Dermis blood vessel endothelial cell (primary cell): ENCODE measurements at regions not wholly inside any gene's neighbourhood (a gene's known extent, or its start where the extent isn't known, plus 50 kb on each side); places are given as distances from the start of the nearest gene placed in this dataset.

Experiments used
- DNase-seq: peaks from one replicate; pipeline ENCODE4 v3.0.0; 2010

GRCh38 chr1:56310945-56311344 lies 268.4 kb downstream of the PLPP3 start:
- DNase-seq: no peak

GRCh38 chr1:56309065-56309464 lies 270.3 kb downstream of the PLPP3 start:
- no peak for DNase-seq

- DNase-seq: no peak
Observed at GRCh38 chr1:56304975-56305374, 274.4 kb downstream of the PLPP3 start.

GRCh38 chr1:56303805-56304204 lies 275.6 kb downstream of the PLPP3 start:
- DNase-seq: no peak

GRCh38 chr1:56302878-56303277 lies 276.5 kb downstream of the PLPP3 start:
- no peak for DNase-seq

GRCh38 chr1:56301791-56302190 lies 277.6 kb downstream of the PLPP3 start:
- DNase-seq: peak; percentile 81

DNA sequence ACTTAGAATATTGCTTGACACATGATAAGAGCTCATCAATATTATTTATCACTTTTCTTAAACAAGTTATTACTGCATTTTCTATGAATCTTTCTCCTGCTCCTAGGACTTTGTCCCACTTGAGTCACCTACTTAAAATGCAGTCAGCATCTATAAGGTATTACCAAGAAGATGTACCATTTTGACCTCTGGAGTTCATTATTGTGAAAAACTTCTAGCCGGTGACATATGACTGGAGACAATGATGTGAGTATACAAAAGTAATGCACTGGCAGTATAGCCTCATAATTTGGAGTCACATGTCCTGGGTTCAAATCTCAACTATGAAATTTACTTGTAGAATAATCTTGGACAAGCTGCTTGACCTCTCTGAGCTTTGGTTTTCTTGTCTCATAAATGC lies 278.5 kb downstream of the PLPP3 start:
- DNase-seq: no peak

- DNase-seq: no peak
Observed at GRCh38 chr1:56298866-56299265, 280.5 kb downstream of the PLPP3 start.

DNA sequence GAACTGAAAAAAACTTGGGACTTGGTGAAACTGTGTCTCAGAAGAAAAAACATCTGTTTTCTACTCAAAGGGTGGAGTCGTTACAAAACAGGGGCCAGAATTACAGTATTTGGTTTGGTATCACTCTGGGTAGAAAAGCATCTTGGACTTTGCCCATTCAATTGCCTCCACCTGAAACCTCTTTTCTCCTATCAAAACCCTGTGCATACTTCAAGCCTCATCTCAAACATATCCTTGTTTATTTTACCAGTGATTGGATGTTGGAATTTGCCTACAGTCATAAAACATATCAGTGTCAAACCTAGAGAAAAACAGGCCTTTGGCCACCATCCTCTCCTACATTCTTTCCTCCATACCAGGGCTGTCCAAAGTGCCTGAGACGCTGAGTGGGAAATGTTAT lies 281.5 kb downstream of the PLPP3 start:
- DNase-seq: no peak

DNA sequence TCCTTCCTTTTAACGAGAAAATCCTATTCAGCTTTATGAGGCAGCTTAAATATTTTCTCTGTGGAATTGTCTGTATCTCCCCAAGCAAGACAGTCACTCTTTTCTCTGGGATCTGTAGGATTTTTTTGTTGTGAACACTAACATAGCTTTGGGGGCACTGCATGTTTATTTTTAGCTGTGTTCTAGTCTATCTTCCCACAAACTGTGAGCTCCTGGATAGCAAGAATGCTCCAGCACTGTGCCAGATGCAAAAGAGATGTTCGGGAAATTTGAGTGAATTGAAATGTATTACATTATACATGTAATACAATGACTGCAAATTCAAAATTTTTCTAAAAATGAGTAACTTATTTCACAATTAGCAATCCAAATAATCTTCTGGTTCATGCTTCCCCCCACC lies 282.2 kb downstream of the PLPP3 start:
- DNase-seq: no peak

- DNase-seq: no peak
Observed at GRCh38 chr1:56295949-56296929, 283.1 kb downstream of the PLPP3 start.

DNA sequence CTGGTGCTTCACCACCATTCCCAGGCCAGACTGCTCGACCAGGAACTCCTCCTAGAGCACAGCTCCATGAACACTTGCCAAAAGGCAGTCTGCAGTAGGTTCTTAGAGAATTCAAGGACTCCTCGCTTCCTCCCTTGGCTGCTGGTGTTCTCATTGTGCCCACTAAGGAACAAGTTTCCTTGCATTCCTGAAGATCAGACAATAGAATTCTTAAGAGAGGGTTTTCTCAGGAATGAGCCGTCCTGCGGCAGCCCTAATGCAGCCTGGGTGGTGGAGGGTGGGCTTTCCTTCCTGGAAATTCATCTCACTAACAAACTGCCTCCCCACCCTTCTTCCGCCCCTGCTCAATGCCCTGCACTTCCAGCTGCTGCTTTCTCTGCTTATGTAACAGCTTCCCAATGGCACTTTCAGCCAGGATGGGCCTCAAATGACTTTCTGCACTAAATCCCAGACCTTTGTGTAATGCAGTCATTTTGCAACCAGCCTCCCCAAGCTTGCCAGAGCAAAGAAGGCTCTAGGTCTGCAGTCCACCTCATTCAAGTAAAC lies 287.9 kb downstream of the PLPP3 start:
- peak; percentile 84 for DNase-seq

GRCh38 chr1:56289260-56289659 lies 290.1 kb downstream of the PLPP3 start:
- DNase-seq: no peak

GRCh38 chr1:56287721-56288120 lies 291.6 kb downstream of the PLPP3 start:
- DNase-seq: no peak

GRCh38 chr1:56286956-56287355 lies 292.4 kb downstream of the PLPP3 start:
- no peak for DNase-seq

- DNase-seq: no peak
Observed at GRCh38 chr1:56286506-56286905, 292.9 kb downstream of the PLPP3 start.

DNA sequence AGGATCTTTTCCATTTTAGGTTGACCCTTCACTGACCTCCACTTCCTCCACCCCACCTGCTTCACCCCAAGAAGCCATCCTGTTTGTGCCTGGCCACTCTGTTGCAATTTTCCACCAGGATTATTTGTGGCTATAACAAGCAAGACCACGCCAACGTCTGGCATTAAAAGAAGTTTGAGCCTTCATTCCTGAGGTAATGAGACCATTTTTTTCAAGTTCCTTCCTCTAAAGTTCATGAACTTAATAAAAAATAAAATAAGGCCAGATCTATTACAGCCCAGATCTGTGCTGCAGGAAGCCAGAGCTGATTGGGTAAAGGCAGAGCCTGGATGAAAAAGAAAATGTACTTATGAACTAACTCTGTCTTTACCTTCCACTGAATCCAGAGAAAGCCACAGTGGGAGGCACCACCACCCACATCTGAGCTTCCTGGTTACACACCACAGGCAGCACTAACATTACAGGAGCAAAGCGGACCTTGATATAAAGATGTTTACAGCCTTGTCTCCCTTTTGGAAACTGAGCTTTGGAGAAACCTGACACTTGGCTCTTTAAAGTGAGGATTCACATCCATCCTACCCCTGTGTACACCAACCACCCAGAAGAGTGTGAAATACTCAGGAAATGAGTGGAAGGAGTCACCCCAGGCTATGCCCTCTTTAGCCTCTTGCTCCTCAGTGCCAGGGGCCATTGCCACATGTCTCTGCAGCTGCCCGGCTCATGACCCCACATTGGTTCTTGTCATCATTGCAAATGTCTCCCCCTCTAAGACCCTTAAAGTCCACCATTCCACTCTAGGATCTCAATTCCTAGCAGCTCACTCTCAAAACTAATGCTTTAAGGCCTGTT lies 293.6 kb downstream of the PLPP3 start:
- DNase-seq: peak; percentile 69

DNA sequence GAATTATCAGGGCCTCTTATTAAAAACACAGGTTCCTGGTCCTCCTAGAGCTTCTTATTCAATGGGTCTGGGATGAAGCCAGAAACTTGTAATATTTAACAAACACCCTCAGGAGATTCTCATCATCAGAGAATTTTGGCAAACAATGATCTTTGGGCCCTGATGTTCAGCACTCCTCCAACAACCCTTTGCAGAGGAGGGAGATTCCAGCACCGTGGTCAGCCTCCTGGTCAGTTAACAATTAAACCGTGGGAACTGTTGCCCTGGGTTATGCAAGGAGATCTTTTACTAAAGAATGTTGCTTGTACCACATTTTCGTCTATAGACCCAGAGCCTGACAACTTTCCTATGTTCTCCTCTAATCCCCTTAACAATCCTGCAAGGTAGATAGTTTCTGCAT lies 294.4 kb downstream of the PLPP3 start:
- peak; percentile 51 for DNase-seq

GRCh38 chr1:56278061-56278460 lies 301.3 kb downstream of the PLPP3 start:
- DNase-seq: peak; percentile 8

- DNase-seq: no peak
Observed at GRCh38 chr1:56268519-56269140, 310.7 kb downstream of the PLPP3 start.

GRCh38 chr1:56267611-56268010 lies 311.8 kb downstream of the PLPP3 start:
- DNase-seq: no peak

DNA sequence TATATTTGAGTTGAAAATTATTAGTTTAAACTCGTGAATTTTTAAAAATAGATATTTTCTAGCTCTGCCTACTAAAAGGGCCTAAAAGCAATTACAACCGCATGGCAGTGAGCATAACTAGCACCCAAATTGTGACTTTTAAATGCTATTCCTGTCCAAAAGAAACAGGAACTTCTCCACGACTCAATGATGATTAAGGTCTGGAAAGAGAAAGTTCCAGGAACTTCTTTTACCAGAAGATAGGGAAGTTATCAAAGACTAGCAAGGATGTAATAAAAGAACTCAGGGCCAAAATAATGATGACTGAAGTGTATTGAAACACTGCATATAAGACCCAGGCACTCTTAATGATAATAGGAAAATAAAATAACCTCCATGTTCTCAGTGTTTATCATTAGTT lies 313.0 kb downstream of the PLPP3 start:
- DNase-seq: no peak

DNA sequence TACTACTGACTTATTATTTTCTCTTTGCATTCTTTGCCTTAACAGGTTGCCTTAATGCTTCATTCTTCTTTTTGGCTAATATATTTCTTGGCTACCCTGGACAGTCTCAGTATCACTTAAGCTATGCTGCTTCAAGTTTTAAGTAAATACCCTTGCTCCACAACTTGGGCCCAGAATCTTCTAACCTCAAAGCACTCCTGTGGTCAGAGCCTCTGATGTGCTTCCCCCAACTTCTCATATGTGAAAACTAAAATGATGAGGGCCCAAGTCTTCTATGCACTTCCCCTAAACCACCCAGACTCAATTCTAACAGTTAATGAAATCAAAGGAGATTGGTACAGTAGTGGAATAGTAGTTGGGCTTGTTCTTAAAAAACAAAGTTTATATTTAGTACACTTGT lies 314.1 kb downstream of the PLPP3 start:
- no peak for DNase-seq
